Activated CD4-positive, alpha-beta T cell treated with anti-CD3 and anti-CD28 coated beads, Interleukin-2, amount 10 ng/mL, durations not matched to agents 24 days and 14 days (primary cell): ENCODE measurements at regions not wholly inside any gene's neighbourhood (a gene's known extent, or its start where the extent isn't known, plus 50 kb on each side); places are given as distances from the start of the nearest gene placed in this dataset.

ENCODE experiments used
- DNase-seq: peaks from one replicate; pipeline ENCODE4 v3.0.0; 2022
- H3K27ac Mint-ChIP-seq: one replicate; pipeline ENCODE4 v1.8.0; 2022; ENCODE audit warnings: mild to moderate bottlenecking, mixed read lengths
- H3K27me3 Mint-ChIP-seq: one replicate; pipeline ENCODE4 v1.8.0; 2022; ENCODE audit warnings: mixed read lengths
- H3K36me3 Mint-ChIP-seq: one replicate; pipeline ENCODE4 v1.8.0; 2022; ENCODE audit warnings: low read depth, mild to moderate bottlenecking, mixed read lengths
- H3K4me1 Mint-ChIP-seq: one replicate; pipeline ENCODE4 v1.8.0; 2021; ENCODE audit warnings: mixed read lengths
- H3K4me3 Mint-ChIP-seq: one replicate; pipeline ENCODE4 v1.8.0; 2022; ENCODE audit warnings: mild to moderate bottlenecking, moderate library complexity, mixed read lengths
- H3K9me3 Mint-ChIP-seq: one replicate; pipeline ENCODE4 v1.8.0; 2021; ENCODE audit warnings: mixed read lengths
- intact Hi-C: fragments of 100-400 bp; cut with micrococcal nuclease; formaldehyde crosslinking; loops from one replicate; pipeline ENCODE4 v1.15.1; 2023

DNA sequence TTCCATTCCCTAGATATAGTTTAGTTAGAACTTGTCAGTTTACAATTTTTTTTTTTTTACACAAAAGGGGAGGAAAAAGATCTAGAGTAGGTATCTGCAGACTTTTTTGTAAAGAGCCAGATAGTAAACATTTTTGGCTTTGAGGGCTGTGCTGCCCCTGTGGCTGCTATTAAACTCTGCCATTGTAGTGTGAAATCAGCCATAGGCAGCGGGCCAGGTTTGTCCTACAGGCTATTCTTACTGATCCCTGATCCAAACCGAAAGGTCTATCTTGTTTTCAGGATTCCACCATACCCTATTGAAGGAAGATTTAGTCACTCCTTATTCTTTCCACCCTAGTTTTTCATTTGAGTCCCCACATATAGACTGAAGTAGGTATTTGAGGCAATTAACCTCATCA, 203.4 kb downstream of the RND3 start:
- no peaks in the 10 kb centered on the region for H3K9me3 Mint-ChIP-seq
- no peaks in the 10 kb centered on the region for H3K27me3 Mint-ChIP-seq
- no peak overlapping the region for H3K4me3 Mint-ChIP-seq
- intact Hi-C loops: no loop called here
- no peak overlapping the region for H3K27ac Mint-ChIP-seq
- H3K36me3 Mint-ChIP-seq: no peaks in the 10 kb centered on the region
- no peak for DNase-seq
- H3K4me1 Mint-ChIP-seq: no peaks in the 10 kb centered on the region

DNA sequence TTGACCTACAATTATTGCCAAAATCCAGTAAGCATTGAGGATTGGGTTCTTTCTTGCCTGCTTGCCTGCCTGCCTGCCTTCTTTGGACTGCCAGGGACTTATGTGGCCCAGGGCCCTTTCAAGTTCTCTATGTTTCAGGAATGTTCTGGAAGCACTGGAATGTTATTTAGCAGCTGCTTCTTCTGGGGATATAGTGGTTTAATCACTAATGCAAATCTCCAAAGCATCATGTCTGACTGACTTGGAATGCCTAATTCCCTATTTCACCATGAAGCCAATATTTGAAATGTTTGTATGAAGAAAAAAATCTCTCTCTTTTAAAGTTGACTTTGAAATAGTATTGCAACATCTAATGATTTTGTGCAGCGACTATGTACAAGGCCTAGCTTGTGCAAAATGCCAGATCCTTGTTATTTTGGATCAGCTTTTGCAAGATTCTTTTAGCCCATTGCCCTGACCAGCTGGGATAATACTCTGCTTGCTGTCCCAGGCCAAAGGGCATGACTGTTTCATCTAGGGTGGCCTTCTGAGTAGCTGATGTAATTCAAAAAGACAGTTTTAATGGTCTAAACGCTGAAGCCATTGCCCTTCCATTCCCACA, 204.6 kb downstream of the RND3 start:
- intact Hi-C loops: no loop called here
- Mint-ChIP-seq H3K4me3 (no peak overlapping the region), H3K9me3 (no peaks in the 10 kb centered on the region), H3K27me3 (no peaks in the 10 kb centered on the region), H3K27ac (no peak overlapping the region), H3K4me1 (no peaks in the 10 kb centered on the region), H3K36me3 (no peaks in the 10 kb centered on the region)
- no peak for DNase-seq

DNA sequence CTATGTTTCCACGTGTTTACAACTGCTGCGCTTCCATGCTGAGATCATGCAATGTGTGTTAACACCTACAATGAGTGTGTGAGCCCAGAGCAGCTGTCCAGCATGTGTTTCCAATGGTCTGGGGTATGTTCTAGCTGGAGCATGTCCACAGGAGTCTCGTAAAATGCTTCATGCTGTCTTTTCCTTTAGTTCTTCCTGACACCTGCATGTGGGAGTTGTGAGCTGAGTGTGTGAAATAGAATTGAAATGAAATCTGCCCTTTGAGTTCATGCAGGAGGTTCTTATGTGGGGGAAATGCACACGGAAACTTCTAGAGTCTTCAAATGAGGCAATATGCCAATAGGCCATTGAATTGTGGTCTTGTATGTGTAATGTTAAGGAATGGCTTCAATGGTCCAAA, 205.1 kb downstream of the RND3 start:
- intact Hi-C loops: no loop called here
- Mint-ChIP-seq H3K27me3 (no peaks in the 10 kb centered on the region), H3K27ac (no peak overlapping the region), H3K4me1 (no peaks in the 10 kb centered on the region), H3K9me3 (peaks cover 2% of the 10 kb centered on the region), H3K4me3 (no peak overlapping the region), H3K36me3 (no peaks in the 10 kb centered on the region)
- no peak for DNase-seq

- Mint-ChIP-seq H3K4me3 (no peak overlapping the region), H3K27me3 (no peaks in the 10 kb centered on the region), H3K9me3 (peaks cover 6% of the 10 kb centered on the region), H3K27ac (no peak overlapping the region), H3K4me1 (no peaks in the 10 kb centered on the region), H3K36me3 (no peaks in the 10 kb centered on the region)
- no peak for DNase-seq
- intact Hi-C loops: no loop called here
Measured at GRCh38 chr2:150280231-150280630, 207.2 kb downstream of the RND3 start.

- Mint-ChIP-seq H3K4me1 (no peaks in the 10 kb centered on the region), H3K36me3 (no peaks in the 10 kb centered on the region), H3K4me3 (no peak overlapping the region), H3K9me3 (peaks cover 6% of the 10 kb centered on the region), H3K27me3 (no peaks in the 10 kb centered on the region), H3K27ac (no peak overlapping the region)
- intact Hi-C loops: no loop called here
- no peak for DNase-seq
Measured at GRCh38 chr2:150279686-150280085, 207.8 kb downstream of the RND3 start.

DNA sequence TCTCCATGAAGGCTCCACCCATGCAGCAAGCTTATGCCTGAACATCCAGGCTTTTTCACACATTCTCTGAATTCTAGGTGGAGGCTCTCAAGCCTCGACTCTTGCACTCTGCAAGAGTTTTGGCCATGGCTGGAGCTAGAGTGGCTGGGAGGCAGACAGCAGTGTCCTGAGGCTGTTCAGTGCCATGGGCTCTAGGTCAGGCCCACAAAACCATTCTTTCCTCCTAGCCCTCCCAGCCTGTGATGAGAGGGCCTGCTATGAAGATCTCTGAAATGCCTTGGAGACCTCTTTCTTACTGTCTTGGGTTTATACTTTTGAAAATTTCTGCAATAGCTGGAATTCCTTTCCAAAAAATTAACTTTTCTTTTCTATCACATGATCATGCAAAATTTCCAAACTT, 210.7 kb downstream of the RND3 start:
- H3K27ac Mint-ChIP-seq: no peak overlapping the region
- no peak for DNase-seq
- intact Hi-C loops: no loop called here
- H3K27me3 Mint-ChIP-seq: no peaks in the 10 kb centered on the region
- H3K4me1 Mint-ChIP-seq: no peaks in the 10 kb centered on the region
- H3K9me3 Mint-ChIP-seq: peaks cover 6% of the 10 kb centered on the region
- H3K4me3 Mint-ChIP-seq: no peak overlapping the region
- H3K36me3 Mint-ChIP-seq: no peaks in the 10 kb centered on the region

DNA sequence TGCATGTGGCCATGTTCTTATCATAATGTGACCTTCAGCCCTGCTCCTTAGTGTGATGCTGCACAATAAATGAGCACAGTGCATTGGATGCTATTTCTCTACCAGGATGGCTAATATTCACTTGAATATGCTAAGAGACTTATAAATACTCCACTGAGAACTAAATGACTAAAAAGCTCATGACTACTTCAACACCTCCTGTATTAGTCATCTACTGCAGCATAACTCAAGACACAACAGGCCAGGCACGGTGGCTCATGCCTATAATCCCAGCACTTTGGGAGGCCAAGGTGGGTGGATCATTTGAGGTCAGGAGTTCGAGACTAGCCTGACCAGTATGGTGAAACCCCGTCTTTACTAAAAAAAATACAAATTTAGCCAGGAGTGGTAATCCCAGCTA, 213.4 kb downstream of the RND3 start:
- DNase-seq: no peak
- peaks cover 6% of the 10 kb centered on the region for H3K9me3 Mint-ChIP-seq
- H3K27ac Mint-ChIP-seq: no peak overlapping the region
- intact Hi-C loops: no loop called here
- H3K4me1 Mint-ChIP-seq: no peaks in the 10 kb centered on the region
- no peak overlapping the region for H3K4me3 Mint-ChIP-seq
- H3K27me3 Mint-ChIP-seq: no peaks in the 10 kb centered on the region
- no peaks in the 10 kb centered on the region for H3K36me3 Mint-ChIP-seq

DNA sequence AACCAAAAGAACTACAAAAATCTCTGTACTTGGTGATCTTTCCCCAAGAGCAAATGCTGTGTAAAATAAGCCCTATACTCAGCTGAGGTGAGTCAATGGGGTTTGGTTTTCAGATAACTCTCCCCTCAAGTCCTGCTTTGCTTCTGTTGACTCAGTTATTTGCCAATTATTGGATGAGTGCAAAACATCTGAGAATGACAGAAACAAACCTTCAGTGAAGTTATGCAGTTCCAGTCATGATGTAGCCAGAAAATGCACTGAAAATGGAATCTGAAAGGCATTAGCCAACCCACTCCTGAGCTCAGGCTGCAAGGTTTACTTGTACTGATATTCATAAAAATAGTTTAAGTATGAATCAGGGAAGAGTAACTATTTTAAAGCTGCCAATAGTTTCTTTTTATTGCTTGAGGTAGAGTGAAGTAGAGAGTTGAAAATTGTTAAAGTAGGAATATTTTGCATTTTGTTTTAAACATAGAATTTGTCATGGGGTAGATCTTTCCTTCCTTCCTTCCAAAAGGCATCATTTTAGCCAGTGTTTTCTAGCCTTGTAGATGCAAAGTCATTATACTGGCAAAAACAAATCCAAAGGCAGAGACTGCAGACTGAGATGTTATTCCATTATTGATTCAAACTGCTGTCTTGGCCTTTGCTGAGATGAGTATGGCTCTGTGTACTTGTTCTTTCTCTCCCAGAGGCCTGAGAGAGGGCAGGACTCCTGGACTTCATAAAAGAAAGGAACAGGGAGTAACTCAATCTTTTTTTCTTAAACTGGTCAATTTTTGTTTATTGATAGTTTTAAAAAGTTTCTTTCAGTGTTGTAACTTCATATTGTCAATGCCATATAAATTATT, 215.3 kb downstream of the RND3 start:
- intact Hi-C loops: no loop called here
- no peak for DNase-seq
- peaks cover 2% of the 10 kb centered on the region for H3K9me3 Mint-ChIP-seq
- H3K27me3 Mint-ChIP-seq: no peaks in the 10 kb centered on the region
- H3K4me1 Mint-ChIP-seq: no peaks in the 10 kb centered on the region
- no peak overlapping the region for H3K4me3 Mint-ChIP-seq
- no peaks in the 10 kb centered on the region for H3K36me3 Mint-ChIP-seq
- no peak overlapping the region for H3K27ac Mint-ChIP-seq

DNA sequence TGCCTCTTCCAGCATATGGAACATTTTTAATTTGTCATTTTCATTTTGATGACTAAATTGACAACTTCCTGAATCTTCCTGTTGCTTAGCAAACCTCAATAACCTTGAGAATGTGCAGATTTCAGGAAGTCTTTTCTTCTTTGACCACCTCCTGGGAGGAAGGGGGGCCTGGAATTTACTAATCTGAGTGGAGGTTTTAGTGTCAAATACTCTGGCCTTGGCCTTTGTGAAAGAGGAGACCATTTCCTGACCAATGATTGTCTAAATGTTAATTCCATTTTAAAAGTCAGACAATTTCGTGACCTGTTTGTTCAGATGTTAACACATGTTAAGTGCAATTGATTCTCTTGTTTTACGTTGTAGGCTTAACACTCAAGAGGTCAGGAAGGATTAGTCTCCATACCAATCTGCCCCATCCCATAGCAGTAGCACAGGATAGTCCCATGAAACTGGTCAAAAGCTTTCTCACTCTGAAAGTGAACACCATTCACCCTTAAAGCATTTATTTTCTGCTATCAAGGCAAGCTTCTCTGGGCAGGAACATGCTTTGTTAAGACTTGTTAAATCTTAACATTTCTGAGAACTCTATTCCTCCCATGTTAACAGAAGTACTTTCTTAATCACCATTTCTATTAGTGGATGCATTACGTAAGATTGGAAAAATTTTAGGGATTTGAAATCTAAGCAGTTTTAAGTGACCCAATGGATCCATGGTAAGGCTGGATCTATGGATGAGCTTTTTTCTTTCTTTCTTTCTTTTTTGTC, 219.6 kb downstream of the RND3 start:
- H3K4me3 Mint-ChIP-seq: no peak overlapping the region
- DNase-seq: no peak
- H3K27ac Mint-ChIP-seq: no peak overlapping the region
- no peaks in the 10 kb centered on the region for H3K4me1 Mint-ChIP-seq
- H3K36me3 Mint-ChIP-seq: no peaks in the 10 kb centered on the region
- intact Hi-C loops: no loop called here
- H3K27me3 Mint-ChIP-seq: no peaks in the 10 kb centered on the region
- no peaks in the 10 kb centered on the region for H3K9me3 Mint-ChIP-seq

DNA sequence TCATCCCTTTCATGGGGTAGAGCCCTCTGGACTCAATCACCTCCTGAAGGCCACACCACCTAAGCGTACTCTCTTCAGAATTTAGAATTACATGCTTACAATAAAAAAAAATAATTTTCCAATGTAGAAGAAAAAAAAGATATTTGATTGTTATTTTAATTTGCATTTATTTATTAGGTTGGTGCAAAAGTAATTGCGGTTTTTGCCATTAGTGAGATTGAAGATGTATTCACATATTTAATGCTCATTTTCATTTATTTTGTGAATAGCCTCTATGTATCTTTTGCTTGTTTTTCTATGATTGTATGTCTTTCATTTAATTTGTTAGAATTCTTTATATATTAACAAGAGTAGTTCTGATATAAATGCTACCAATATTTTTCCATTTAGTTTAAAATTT, 220.5 kb downstream of the RND3 start:
- H3K27me3 Mint-ChIP-seq: no peaks in the 10 kb centered on the region
- intact Hi-C loops: no loop called here
- no peak overlapping the region for H3K27ac Mint-ChIP-seq
- H3K36me3 Mint-ChIP-seq: no peaks in the 10 kb centered on the region
- no peak for DNase-seq
- H3K4me3 Mint-ChIP-seq: no peak overlapping the region
- no peaks in the 10 kb centered on the region for H3K4me1 Mint-ChIP-seq
- no peaks in the 10 kb centered on the region for H3K9me3 Mint-ChIP-seq

GRCh38 chr2:150264442-150264841, 223.0 kb downstream of the RND3 start:
- Mint-ChIP-seq H3K27me3 (no peaks in the 10 kb centered on the region), H3K4me1 (no peaks in the 10 kb centered on the region), H3K9me3 (no peaks in the 10 kb centered on the region), H3K27ac (no peak overlapping the region), H3K4me3 (no peak overlapping the region), H3K36me3 (no peaks in the 10 kb centered on the region)
- DNase-seq: no peak
- intact Hi-C loops: no loop called here

DNA sequence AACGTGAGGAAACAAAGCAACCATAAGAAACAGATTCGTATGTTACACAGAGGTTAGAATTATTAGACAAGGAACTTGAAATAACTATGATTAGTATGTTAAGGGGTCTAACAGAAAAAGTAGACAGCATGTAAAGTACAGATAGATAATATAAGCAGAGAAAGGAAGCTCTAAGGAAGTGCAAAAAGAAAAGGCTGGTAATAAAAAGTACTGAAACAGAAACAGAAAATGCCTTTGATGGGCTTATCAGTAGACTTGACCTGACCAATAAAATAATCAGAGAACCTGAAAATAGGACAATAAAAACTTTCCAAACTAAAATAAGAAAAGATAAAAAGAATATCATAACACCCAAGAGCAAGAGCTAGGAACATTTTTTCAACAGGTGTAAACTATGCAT, 225.8 kb downstream of the RND3 start:
- H3K36me3 Mint-ChIP-seq: no peaks in the 10 kb centered on the region
- H3K9me3 Mint-ChIP-seq: no peaks in the 10 kb centered on the region
- no peak for DNase-seq
- intact Hi-C loops: no loop called here
- no peak overlapping the region for H3K4me3 Mint-ChIP-seq
- H3K27me3 Mint-ChIP-seq: no peaks in the 10 kb centered on the region
- H3K27ac Mint-ChIP-seq: no peak overlapping the region
- H3K4me1 Mint-ChIP-seq: no peaks in the 10 kb centered on the region

DNA sequence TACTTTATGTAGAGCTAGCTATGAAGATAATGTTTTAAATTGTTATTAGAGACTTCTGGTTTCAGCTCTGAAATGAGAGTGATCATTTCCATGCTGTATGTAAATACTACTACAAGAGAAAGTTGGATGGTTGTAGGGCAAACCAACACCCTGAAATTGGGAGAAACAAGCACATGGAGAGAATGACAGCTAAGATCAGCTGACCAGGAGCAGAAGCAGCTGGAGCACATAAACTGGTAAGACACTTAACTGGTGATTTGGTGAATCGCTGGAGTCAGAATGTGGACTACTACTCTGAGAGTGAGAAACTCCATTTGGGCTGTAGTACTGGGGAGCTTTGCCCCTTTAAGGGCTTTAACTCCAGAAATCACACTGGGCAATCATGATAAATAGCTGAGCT, 226.8 kb downstream of the RND3 start:
- no peak for DNase-seq
- Mint-ChIP-seq H3K27me3 (no peaks in the 10 kb centered on the region), H3K9me3 (no peaks in the 10 kb centered on the region), H3K27ac (no peak overlapping the region), H3K4me1 (no peaks in the 10 kb centered on the region), H3K4me3 (no peak overlapping the region), H3K36me3 (no peaks in the 10 kb centered on the region)
- intact Hi-C loops: no loop called here

- Mint-ChIP-seq H3K4me3 (no peak overlapping the region), H3K36me3 (no peaks in the 10 kb centered on the region), H3K27me3 (no peaks in the 10 kb centered on the region), H3K9me3 (no peaks in the 10 kb centered on the region), H3K27ac (no peak overlapping the region), H3K4me1 (no peaks in the 10 kb centered on the region)
- intact Hi-C loops: no loop called here
- DNase-seq: no peak
Measured at GRCh38 chr2:150259746-150260145, 227.7 kb downstream of the RND3 start.
